Thyroid gland (tissue), 4 donors: ENCODE measurements at regions not wholly inside any gene's neighbourhood (a gene's known extent, or its start where the extent isn't known, plus 50 kb on each side); places are given as distances from the start of the nearest gene placed in this dataset.

Experiments used
- DNase-seq, 2 donors: peaks; one replicate each; pipeline ENCODE4 v3.0.0-alpha.2; 2019
- H3K27ac ChIP-seq, 3 donors: fragments of 200-600 bp; sonication (generic); 1 replicate in 2 of 3; 2 replicates in 1 of 3; pipeline ENCODE4 v1.5.1; 2016 to 2019; ENCODE audit warnings: mild to moderate bottlenecking in 1 of 3, moderate library complexity in 1 of 3
- H3K27me3 ChIP-seq: fragments of 200-600 bp; sonication (generic); one replicate; pipeline ENCODE4 v1.5.1; 2019
- H3K36me3 ChIP-seq, 2 donors: fragments of 200-600 bp; sonication (generic); one replicate each; pipeline ENCODE4 v1.5.1; 2016 to 2019
- H3K4me1 ChIP-seq, 2 donors: fragments of 200-600 bp; sonication (generic); one replicate each; pipeline ENCODE4 v1.5.1; 2017 to 2019
- H3K4me3 ChIP-seq, 3 donors: fragments of 200-600 bp; sonication (generic); replicated peaks in 1 of 3; 1 replicate in 2 of 3; 2 replicates in 1 of 3; pipeline ENCODE4 v1.5.1; 2016; ENCODE audit warnings: mild to moderate bottlenecking in 1 of 3
- H3K9me3 ChIP-seq: fragments of 200-600 bp; sonication (generic); one replicate; pipeline ENCODE4 v1.5.1; 2017
- CTCF ChIP-seq, 6 experiments: fragments of 200-600 bp in 3 of 6; fragments of 450-650 bp in 3 of 6; sonication (generic) in 3 of 6; IDR thresholded peaks; one replicate each; pipeline ENCODE4 v1.5.1; 2016 to 2019; ENCODE audit warnings: antibody characterized with exemption in 6 of 6, mild to moderate bottlenecking in 2 of 6, inconsistent platforms in 1 of 6, moderate library complexity in 1 of 6
- POLR2A ChIP-seq, 2 donors: fragments of 450-650 bp; IDR thresholded peaks; one replicate each; pipeline ENCODE4 v1.6.1; 2017; ENCODE audit warnings: antibody characterized with exemption in 2 of 2, mild to moderate bottlenecking in 2 of 2, moderate library complexity in 1 of 2
- WGBS, 2 donors: methylation state at CpG; one replicate each; pipeline ENCODE4 v1.1.5; 2017; 5-methylcytosine and 5-hydroxymethylcytosine counted together
- intact Hi-C: fragments of 100-400 bp; cut with DNase I; formaldehyde crosslinking; loops from one replicate; pipeline ENCODE4 v1.15.1; 2023

GRCh38 chr13:61149331-61149730 lies 266.3 kb downstream of the PCDH20 start:
- no peaks in the 10 kb centered on the region for H3K9me3 ChIP-seq
- DNase-seq = no peak
- no peak for TF ChIP-seq POLR2A (IDR thresholded peaks at IDR 0.05)
- no peak for TF ChIP-seq CTCF (IDR thresholded peaks at IDR 0.05)
- no peaks in the 10 kb centered on the region for H3K27me3 ChIP-seq
- intact Hi-C loops = no loop called here
- H3K27ac ChIP-seq = no peak overlapping the region
- H3K36me3 ChIP-seq = no peaks in the 10 kb centered on the region
- H3K4me3 ChIP-seq = no peak overlapping the region
- no peaks in the 10 kb centered on the region for H3K4me1 ChIP-seq

- Histone ChIP-seq H3K9me3 (no peaks in the 10 kb centered on the region), H3K4me3 (no peak overlapping the region), H3K27ac (no peak overlapping the region), H3K36me3 (no peaks in the 10 kb centered on the region), H3K27me3 (no peaks in the 10 kb centered on the region), H3K4me1 (no peaks in the 10 kb centered on the region)
- DNase-seq = no peak
- no peak for TF ChIP-seq POLR2A (IDR thresholded peaks at IDR 0.05)
- no peak for TF ChIP-seq CTCF (IDR thresholded peaks at IDR 0.05)
- intact Hi-C loops = no loop called here
- 60 to 84% methylated on average over 6 of the region's 6 CpGs for WGBS, 2 donors
Observed at GRCh38 chr13:61148691-61149315, 266.8 kb downstream of the PCDH20 start.

GRCh38 chr13:61148211-61148610 lies 267.4 kb downstream of the PCDH20 start:
- H3K27ac ChIP-seq = no peak overlapping the region
- no peaks in the 10 kb centered on the region for H3K4me1 ChIP-seq
- no peaks in the 10 kb centered on the region for H3K27me3 ChIP-seq
- DNase-seq = no peak
- no peaks in the 10 kb centered on the region for H3K36me3 ChIP-seq
- H3K9me3 ChIP-seq = no peaks in the 10 kb centered on the region
- intact Hi-C loops = no loop called here
- TF ChIP-seq CTCF (IDR thresholded peaks at IDR 0.05) (no peak), POLR2A (IDR thresholded peaks at IDR 0.05) (no peak)
- whole genome bisulfite sequencing, 2 donors = 33 to 40% methylated on average over 1 of the region's 1 CpG
- H3K4me3 ChIP-seq = no peak overlapping the region

GRCh38 chr13:61146571-61146970 lies 269.1 kb downstream of the PCDH20 start:
- H3K36me3 ChIP-seq = no peaks in the 10 kb centered on the region
- no peaks in the 10 kb centered on the region for H3K9me3 ChIP-seq
- WGBS, 2 donors = 80 to 83% methylated on average over 1 of the region's 1 CpG
- TF ChIP-seq CTCF (IDR thresholded peaks at IDR 0.05) (no peak), POLR2A (IDR thresholded peaks at IDR 0.05) (no peak)
- no peaks in the 10 kb centered on the region for H3K27me3 ChIP-seq
- no peak for DNase-seq
- H3K4me3 ChIP-seq = no peak overlapping the region
- H3K4me1 ChIP-seq = no peaks in the 10 kb centered on the region
- intact Hi-C loops = no loop called here
- no peak overlapping the region for H3K27ac ChIP-seq

- TF ChIP-seq CTCF (IDR thresholded peaks at IDR 0.05) (no peak), POLR2A (IDR thresholded peaks at IDR 0.05) (no peak)
- Histone ChIP-seq H3K9me3 (no peaks in the 10 kb centered on the region), H3K27ac (no peak overlapping the region), H3K27me3 (no peaks in the 10 kb centered on the region), H3K36me3 (no peaks in the 10 kb centered on the region), H3K4me3 (no peak overlapping the region), H3K4me1 (no peaks in the 10 kb centered on the region)
- DNase-seq = no peak
- intact Hi-C loops = no loop called here
- WGBS, 2 donors = 85 to 92% methylated on average over 3 to 4 of the region's 4 CpGs
Observed at GRCh38 chr13:61146158-61146557, 269.5 kb downstream of the PCDH20 start.
